Stimulated activated CD8-positive, alpha-beta memory T cell treated with anti-CD3 and anti-CD28 coated beads, Interleukin-12 subunit alpha, Interleukin-12 subunit beta, amount 100 ng/mL, for 24 hours (primary cell): ENCODE measurements at regions not wholly inside any gene's neighbourhood (a gene's known extent, or its start where the extent isn't known, plus 50 kb on each side); places are given as distances from the start of the nearest gene placed in this dataset.

Experiments used
- DNase-seq: peaks from one replicate; pipeline ENCODE4 v3.0.0-alpha.2; 2020; ENCODE audit errors: extremely low read depth

DNA sequence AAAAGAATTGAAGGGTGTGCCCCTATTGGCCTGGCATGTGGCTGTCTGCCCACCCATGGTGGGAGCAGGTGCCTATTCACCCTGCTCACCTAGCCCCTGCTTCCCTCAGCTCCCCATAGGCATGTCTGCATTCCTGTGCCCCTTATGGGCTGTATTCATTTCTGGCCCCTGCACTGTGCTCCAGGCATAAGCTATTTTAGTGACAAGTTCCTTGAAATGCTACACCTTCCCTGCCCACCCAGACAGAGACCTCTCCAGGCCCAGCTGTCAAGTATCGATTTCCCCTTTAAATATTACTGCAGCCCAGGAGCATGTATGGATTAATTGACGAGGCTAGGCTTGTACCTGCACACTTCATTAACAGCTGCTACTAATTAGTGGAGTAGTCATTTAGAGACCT lies 235.4 kb downstream of the RPS24 start:
- DNase-seq = no peak

DNA sequence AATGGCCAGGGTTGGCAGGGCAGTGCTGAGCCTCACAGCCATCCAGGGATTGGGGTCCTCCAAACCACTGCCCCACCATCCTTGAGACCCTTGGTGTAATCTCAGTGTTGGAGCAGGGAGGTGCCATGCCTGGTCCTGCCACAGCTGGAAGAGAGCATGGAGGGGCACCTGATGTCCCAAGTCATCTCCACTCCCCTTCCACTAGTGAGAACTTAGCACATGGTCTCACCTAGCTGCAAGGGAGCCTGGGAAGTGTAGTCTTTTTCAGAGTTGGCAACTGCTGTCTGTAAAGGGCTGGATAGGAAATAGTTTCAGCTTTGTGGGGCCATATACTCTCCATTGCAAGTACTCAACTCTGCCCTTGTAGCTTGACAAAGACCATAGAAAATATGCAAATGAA lies 238.7 kb downstream of the RPS24 start:
- DNase-seq = no peak

DNA sequence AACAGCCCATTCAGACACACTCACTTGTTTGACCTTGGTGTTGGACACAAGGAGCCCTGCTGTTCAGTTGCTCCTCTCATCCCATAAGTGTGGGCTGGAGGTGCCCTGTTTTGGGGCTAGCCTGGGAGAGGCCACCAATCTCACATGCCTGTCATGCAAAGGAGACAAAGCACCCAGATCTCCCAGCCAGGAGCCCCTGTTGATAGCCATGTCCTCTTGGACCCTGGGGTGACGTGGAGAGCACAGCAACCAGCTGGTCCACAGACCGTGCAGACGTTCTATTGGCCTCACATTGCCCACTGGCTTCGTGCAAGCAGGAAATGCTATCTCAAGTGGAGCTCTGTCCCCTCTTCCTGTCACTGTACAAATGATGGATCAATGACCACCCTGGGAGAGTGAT lies 240.8 kb downstream of the RPS24 start:
- DNase-seq = no peak

DNA sequence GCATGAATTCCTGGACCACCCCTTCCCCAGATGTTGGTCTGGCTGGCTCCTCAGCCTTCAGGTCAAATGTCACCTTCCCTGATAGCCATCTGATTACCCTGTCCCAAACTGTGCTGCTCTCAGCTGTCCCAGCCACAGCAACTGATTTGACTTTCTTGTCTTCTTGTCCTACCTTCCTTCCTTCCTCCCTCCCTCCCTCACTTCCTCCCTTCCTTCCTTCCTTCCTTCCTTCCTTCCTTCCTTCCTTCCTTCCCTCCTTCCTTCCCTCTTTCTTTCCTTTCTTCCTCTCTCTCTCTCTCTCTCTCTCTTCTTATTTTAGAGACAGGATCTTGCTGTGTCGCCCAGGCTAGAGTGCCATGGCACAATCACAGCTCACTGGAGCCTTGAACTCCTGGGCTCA lies 242.5 kb downstream of the RPS24 start:
- no peak for DNase-seq

DNA sequence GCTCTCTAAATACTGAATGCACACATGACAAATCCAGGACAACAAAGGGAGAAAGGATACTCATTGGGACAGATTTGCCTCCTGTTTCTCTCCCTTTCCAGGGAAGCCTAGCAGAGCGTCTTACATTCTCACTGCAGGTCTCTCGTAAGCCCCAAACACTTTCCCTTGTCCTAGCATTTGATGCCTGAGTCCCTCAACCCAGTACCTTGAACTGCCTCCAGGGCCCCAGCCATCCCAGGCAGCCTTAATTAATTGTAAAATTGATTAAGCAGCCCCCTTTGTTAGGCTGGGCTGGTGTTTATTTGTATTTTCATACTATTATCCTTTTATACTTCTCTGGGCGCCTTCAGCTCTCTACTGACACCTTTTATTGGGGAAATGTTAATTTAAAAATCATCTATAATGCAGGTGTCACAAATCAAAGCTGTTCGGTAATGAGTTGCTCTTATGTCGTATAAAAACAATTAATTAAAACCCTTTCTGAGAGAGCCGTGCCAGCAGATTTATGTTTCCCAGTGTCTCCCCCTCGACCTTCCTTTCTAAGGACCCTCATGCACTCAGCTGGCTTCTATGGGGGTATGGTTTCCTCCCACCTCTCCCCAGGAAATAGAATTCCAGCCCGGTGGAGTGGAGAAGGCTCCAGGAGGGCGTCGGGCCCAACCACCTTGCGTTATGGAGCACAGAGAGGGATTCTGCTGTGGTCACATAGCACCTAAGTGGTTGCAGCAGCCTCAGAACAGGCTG lies 243.8 kb downstream of the RPS24 start:
- DNase-seq = no peak

DNA sequence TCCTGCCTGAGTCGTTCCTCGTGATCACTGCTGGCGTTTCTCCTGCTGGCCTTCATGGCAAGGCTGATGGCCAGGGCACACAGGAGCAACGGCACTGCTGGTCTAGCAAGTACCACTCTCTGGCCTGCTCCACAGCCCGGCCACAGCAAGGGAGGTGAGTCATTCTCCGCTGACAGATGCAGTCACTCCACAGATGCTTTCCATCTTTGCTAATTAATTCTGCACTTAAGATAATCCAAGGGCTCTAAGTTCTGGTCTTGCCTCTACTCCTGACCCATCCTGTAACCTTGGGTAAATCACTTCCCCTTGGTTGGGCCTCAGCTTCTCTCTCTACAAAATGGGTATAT lies 244.4 kb downstream of the RPS24 start:
- no peak for DNase-seq

DNA sequence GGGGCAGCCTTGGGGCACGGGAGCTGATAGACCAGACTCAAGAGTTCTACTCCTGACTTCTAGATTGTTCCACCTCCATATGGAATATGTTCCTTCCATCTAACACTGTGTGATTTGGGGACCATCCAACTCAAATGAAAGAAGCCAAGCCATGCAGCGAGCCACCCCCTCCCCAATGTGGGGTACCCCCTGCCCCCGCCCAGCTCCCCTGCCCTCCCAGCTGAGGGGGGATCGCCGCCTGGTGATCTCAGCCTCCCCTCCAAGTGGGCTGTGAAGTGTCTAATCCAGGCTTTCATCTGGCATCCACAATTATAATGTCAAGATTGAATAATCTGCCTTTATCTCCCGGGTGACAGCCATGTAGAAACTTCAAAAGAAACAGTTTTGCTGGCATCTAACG lies 246.1 kb downstream of the RPS24 start:
- DNase-seq = no peak

DNA sequence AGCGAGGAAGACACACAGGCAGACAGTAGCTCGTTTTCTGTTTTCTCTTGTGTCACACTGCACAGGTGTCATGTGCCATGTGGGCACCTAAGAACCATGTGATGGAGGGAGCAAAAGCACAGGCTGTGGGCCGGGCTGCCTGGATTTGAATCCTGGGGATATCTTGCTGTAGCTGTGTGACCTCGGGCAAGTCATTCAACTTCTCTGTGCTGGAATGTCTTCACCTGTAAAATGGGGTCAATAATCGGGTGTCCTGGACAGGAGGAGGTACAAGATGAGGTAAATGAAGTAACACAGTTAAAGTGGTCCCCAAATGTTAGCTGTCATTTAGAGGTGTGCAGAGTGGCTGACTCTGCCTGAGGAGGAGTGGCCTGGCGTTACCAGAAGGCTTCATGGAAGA lies 246.9 kb downstream of the RPS24 start:
- no peak for DNase-seq

DNA sequence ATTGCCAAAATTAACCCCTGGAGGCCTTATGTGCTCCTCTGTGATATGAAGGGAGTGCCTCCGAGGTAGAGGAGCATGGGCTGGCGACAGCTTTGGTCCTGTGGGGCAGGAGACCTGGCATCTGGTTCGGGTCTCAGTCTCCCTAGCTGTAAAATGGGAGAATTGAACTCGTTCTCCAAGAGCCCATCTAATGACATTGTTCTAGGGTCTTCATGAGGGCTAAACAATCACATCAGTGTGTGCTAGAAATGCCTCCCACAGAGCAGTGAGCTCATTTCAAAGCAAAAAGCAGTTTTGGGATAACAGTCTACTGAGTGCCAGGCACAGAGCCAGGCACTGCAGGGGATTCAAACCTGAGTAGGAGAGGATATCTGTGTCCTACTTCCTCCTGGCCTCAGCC lies 248.0 kb downstream of the RPS24 start:
- no peak for DNase-seq

DNA sequence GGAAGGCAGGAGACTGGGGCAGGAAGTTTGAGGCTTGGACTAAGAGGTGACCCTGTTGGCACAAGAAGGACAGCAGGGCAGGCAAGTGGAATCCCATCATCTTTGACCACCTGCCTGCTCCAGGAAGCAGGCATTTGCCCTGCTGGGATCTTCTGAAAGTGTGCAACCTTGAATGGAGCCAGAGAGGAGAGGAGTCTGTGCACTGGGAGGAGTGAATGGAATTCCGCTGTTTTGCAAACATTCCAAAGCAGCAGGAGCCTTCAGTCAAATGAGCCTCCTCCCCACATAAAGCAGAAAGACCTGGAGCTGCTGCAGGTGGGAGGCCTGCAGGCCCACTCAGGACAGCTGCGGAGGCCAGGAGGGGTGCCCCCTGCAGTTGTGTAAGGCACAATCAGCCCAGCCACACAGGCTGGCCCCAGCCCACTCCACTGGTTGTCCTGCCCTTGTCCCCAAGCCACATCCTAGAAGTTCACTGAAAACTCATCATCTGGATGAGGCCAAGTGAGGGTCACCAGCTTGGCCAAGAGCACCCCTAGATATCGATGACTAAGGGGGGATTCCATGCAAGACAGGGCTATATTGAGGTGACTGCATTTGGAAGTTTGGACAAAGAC lies 249.5 kb downstream of the RPS24 start:
- no peak for DNase-seq

DNA sequence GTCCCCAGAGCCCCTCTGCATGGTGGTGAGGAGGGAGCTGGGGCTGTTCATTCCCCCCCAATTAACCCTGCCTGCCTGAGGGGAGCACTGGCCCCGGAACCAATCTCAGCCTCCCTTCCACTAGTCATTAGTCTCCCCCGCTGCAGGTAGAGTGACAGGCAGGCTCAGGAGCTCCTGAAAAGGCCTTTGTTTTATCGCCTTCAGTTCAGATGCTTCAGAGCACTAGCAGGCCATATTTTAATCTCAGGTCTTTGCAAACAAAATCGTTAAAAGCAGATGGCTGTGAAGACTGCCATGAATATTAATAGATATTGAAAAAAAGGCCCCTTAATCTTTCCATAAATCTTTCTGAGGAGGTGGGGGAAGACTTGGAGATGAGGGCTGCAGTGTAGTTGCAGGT lies 250.7 kb downstream of the RPS24 start:
- no peak for DNase-seq

DNA sequence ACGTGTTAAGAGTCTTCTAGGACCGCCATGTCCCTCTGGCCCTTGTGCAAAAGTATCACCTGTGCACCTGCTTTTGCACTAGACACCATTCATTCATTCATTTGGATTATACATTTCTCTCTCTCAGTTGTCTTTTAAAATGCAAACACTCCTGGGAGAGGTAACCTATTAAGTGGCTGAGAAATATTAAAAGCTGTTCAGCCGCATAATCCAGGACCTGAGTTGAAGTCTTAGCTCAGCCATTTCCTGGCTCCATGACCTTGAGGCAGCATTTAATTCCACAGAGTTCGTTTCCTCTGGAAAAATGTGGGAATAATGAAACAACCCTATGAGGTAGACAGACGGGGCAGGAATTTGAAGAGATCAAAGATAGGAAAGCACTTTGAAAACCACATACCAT lies 251.6 kb downstream of the RPS24 start:
- no peak for DNase-seq

DNA sequence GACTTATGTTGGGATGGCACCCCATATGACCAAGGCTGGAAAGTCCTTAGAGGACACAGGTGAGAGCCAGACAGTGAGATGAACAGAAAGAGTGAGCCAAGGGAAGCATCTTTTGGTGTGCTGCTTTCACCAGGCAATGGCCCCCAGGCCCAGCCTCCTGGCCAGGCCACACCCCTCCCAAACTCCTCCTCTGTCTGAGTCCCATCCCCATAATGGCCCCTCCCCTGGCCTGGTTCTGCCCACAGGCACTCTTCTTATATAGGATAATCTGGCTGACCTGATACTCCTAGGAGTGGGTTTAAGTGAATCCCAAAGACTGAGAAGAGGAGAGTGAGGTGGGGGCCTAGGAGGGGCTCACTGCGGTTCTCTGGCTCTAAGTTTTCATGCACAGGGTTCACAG lies 252.5 kb downstream of the RPS24 start:
- DNase-seq = no peak

DNA sequence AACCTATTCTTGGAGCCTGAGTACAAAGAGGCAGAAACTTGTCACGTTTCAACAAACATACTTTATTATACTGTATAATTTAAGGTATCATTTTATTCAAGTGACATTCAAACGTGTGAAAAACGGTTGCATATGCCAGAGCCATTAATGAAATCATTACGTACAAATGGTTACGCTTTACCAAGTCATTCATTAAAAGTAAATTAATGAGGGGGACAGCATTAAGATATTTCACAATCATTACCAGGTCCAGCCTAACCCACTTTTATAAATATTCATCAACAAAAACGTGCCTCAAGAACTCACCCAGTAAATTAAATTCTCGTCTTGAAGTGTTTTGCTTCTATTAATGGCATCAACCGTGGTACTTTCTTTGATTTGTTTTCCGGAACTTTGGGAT lies 253.0 kb downstream of the RPS24 start:
- no peak for DNase-seq

DNA sequence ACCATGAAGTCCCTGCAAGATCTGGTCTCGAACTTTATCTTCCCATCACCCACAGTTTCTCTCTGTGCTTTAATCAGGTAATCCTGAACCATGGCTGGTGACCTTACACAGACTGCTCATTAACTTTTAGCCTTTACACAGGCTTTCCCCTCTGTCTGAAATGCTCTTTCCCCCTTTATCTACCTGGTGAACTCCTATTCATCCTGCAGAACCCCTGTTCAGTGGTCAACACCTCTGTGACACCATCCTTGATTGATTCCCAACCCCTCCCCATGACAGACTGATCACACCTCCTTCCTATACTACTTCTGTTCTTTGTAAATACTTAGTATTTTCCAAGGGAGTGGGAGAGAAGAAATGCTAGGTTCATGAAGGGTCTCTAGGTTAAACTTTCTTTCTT lies 254.0 kb downstream of the RPS24 start:
- no peak for DNase-seq

DNA sequence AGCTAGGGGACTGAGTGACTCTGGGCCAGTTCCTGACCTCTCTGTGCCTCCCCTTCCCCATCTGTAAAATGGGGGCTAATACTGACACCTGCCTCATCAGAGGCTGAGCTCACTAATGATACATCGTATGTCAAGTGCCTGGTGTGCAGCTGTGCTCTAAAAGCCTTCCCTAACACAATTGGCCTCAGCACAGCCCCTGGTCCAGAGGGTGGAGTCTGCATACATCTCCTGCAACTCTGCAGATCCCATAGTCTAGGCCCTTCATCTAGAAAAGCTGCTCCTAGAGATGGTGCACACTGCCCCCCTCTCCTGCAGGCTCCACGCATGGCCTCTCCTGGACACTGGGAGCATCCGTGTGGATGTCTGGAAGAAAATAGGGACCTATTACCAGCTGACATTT lies 255.0 kb downstream of the RPS24 start:
- no peak for DNase-seq

DNA sequence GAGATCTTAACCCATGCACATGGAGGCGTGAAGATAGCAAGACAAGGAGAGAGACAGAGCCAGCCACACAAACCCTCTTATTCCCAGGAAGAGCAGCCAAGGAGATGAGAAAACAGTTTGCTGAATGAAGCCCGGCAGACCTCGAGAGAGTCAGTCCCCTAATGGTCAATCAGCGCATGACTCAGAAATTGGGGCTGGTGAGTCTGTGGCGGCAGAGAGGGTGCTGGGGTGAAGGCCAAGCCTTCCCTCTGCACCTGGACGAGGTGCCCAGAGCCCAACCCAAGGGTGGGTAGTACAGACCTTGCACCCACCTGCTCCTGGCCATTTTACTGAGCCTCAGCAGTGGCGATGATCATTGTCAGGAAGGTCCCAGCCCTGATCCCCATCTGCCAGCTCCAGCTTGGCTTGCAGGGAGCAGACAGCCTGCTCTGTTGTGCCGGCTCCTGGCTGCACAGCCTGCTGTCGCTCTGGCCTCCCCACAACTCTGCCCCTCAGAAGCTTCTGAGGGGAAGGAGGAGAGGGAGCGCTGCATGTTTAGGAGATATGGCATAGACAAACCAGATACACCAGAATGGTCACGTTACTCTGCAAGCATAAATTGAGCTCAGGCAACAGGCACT lies 256.6 kb downstream of the RPS24 start:
- no peak for DNase-seq

DNA sequence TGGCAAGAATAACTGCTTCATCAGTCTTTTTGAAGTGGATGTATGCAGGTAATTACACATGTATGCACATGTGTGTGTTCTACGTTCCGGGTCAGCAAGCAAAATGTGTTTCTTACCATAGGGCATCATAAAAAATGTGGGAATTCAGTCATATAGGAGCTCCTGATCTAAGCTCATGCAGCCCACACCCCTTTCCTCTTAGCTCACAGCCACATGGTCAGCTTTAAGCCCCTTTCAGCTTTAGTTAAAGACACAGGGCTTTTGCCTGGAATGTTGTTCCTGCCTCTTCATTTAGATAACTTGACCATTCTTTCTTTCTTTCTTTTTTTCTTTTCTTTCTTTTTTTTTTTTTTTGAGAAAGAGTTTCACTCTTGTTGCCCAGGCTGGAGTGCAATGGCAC lies 258.1 kb downstream of the RPS24 start:
- no peak for DNase-seq

DNA sequence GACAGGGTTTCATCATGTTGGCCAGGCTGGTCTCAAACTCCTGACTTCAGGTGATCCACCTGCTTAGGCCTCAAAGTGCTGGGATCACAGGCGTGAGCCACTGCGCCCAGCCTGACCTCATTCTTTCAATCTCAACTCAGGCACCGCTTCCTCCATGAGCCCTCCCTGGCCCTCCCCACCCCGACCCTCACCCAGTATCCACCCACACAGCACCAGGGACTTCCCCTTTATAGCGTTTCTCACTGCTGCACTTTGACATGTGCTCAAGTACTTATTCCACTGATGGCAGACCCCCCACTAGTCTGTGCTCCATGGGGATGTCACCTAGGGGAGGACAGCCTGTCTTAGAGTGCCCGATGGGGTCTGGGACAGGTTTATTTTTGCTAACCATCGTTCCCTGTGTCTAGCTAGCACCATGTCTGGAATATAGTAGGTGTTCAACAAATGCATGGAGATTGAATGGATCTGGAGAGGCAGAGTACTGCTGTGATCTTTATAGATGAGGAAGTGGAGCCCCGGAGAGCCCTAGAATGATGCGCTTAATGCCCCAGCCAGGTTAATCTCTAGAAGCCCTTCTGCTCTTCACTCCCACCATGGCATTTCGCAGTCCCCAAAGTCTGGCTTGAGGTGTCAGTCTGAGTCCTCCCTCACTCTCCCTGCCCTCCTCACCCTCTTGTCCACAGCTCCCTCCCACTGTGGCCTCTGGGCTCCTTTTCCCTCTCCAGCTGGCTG lies 258.8 kb downstream of the RPS24 start:
- no peak for DNase-seq

DNA sequence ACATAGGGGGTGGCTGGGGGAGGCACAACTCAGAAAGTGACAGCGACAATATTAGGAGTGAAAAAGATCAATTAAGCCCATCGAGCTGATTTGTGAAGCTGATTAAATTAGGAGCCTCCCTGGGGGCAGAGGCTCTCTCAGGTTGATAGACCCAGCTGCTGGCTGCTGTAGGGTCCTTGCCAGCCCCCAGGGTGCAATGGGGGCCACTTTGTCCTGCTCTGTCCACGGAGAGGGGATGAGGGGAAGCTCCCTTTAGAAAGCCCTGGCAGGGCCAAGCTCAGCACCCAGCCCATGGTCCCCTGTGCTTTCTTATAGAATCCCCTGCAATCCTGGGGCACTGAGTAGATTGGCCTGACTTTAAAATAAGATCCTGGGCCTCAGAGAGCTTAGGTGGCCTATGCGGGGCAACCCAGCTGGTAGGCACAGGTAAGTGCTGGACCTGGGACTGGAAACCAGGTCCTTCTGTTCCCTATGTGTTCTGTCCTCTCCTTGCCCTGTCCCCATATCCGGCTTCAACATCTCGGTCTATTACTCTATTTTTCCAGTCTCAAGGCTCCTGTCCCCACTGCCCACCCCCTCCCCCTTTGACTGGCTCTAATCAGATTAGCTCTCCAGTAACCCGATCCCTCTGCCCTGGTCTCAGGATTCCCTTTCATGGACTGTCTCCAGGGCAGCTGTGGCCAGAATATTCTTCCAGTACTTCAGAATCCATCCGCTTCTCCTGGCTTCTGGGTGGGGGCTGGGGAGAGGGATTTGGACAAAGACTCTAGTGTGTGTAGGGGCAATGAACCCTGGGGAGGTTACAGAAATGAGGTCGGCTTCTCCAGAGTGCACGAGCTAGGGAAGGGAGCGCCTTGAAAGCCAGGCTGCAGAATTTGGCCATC lies 259.6 kb downstream of the RPS24 start:
- DNase-seq = no peak

DNA sequence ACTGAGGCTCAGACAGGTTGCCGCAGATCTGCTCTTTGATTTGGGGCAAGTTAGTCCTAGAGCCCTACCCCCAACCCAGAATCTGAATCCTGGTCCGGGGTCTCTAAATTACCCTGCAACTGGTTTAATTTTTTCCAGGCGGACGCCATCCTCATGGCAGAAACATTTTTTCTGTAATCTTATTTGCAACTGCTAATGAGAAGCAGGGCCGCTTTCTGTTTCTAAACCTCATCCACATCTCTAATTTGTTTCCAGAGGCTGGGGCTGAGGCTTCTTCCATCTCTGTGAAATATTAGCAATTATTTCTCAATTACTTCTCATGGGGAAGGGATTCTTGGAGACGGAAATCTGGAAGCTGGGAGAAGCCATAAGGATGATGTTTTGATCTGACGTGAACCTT lies 261.6 kb downstream of the RPS24 start:
- DNase-seq = no peak

DNA sequence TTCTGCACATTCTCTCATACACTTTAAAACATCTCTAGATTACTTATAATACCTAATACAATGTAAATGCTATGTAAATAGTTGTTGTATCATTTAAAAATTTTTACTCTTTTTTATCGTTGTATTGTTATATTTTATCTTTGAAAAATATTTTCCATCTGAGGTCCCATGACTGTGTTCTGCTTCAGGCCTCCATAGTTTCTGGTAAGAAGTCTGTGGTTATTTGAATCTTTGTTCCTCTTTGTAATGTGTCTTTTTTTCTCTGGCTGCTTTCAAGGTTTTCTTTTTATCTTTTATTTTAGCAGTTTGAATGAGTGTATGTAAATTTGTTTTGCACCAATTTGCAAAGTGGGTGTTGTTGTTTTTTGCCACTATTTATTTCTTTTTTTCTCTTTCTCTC lies 263.1 kb downstream of the RPS24 start:
- no peak for DNase-seq
